ENCODE measurements at regions not wholly inside any gene's neighbourhood (a gene's known extent, or its start where the extent isn't known, plus 50 kb on each side); places are given as distances from the start of the nearest gene placed in this dataset.

- intact Hi-C loops (cut with micrococcal nuclease) = no loop called here
Measured at GRCh38 chr6:81480139-81480538, 272.3 kb downstream of the TENT5A start.

GRCh38 chr6:81476881-81477280 is 275.6 kb downstream of the TENT5A start:
- intact Hi-C loops (cut with micrococcal nuclease) = no loop called here

DNA sequence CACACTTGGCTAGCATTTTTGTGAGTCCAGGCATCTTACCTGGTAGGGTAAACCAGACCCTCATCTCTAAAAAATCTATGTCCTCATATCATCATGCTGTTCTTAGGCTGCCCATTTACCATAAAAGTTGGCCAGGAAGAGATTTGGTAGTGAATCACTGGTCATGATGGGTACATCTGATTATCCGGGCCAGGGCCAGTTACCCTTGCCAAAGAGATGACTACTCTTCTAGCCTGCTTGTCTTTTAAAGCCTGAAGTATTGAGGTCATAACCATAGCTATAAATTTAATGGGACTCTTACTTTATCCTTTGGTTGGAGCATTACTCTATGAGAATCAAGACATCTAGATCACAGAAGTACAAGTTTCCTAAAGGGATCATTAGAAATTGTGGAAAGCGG is 276.8 kb downstream of the TENT5A start:
- intact Hi-C loops (cut with micrococcal nuclease) = no loop called here

DNA sequence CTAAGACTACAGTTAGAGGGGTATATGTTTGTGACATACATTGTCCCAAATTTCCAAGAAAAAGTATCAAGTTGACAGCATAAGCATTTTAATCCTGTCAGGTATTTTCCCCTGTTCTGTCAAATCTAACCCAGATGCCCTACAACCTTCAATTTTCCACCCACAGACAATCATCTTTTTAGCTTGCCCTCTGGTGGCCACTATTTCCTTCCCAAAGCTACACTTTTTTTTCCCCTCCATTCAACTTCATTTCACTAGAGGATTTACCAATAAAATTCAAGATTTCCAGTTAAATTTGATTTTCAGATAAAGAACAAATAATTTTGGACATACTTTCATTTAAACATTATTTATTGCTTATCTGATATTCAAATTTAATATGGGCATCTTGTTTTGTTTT is 286.6 kb downstream of the TENT5A start:
- intact Hi-C loops (cut with micrococcal nuclease) = no loop called here

- intact Hi-C loops (cut with micrococcal nuclease) = no loop called here
Measured at GRCh38 chr6:81456416-81456815, 296.1 kb downstream of the TENT5A start.

- intact Hi-C loops (cut with micrococcal nuclease) = no loop called here
Measured at GRCh38 chr6:81455641-81456040, 296.8 kb downstream of the TENT5A start.

- intact Hi-C loops (cut with micrococcal nuclease) = no loop called here
Measured at GRCh38 chr6:81451787-81452186, 300.7 kb downstream of the TENT5A start.

GRCh38 chr6:81450180-81450579 is 302.3 kb downstream of the TENT5A start:
- intact Hi-C loops (cut with micrococcal nuclease) = no loop called here

GRCh38 chr6:81446509-81446908 is 306.0 kb downstream of the TENT5A start:
- intact Hi-C loops (cut with micrococcal nuclease) = no loop called here

DNA sequence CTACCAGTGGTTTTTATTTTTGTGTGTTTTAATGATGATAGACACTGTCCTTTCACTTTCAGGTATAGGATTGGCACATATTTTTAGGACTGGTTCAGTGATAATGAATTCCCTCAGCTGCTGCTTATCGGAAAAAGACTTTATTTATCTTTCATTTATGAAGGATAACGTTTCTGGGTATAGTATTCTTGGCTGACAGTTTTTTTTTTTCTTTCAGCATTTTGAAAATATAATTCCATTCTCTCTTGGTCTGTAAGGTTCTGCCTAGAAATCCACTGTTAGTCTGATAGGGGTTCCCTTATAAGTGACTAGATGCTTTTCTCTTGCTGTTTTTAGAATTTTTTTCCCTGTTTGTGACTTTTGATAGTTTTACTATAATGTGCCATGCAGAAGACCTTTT is 313.1 kb downstream of the TENT5A start:
- intact Hi-C loops (cut with micrococcal nuclease) = no loop called here

- intact Hi-C loops (cut with micrococcal nuclease) = no loop called here
Measured at GRCh38 chr6:81436990-81437389, 315.5 kb downstream of the TENT5A start.

DNA sequence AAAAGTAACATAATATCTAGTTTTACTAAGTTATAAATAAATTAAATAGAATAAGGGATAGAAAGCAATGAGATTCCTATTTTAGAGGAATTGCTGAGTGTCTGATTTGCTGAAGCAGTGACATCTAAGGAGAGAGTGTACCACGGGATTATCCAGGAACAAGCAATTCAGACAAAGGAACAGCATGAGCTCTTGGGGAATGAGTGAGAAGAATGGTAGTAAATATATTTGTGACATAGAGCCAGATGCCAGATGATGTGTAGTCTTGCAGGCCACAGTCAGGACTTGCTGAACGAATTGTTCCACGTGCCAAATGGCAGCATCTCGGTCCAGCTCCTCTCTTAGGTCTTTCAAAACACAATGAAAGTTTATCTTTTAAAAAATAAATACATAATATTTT is 339.2 kb downstream of the TENT5A start:
- intact Hi-C loops (cut with micrococcal nuclease) = no loop called here

DNA sequence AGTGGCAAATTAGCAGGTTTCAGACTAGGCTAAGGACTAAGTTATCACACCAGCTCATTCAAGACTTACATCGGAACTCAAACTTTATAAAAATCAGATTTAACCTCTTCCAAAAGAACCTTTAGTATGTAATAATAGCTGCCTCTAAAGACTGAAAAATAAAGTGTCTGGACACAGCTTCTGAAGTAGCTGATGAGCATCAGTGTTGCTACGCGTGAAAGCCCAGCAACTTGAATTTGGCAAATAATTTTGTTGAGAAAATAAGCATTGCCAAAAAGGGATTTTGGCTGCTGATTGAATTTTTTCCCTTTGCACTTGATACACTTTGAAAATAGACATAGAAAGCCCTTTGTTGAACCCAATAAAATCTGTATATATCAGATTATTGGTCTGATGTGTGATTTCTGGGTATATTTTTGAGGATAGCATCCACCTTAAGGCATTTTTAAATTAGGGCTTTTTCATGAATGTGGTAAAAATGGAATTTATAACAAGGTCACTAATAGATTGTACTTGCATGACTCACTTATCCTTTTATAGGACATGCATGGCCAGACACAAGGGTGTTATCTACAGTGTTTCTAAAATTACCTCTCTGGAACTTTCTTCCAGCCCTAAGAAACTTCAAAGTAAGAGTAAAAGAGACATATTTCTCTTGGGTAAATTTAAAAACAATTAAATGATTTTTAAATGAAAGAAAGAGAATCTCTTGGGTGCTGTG is 350.4 kb downstream of the TENT5A start:
- intact Hi-C loops (cut with micrococcal nuclease) = no loop called here

- intact Hi-C loops (cut with micrococcal nuclease) = no loop called here
Measured at GRCh38 chr6:81396916-81397315, 355.6 kb downstream of the TENT5A start.

- intact Hi-C loops (cut with micrococcal nuclease) = no loop called here
Measured at GRCh38 chr6:81387163-81387562, 365.3 kb downstream of the TENT5A start.

- intact Hi-C loops (cut with micrococcal nuclease) = no loop called here
Measured at GRCh38 chr6:81384921-81385320, 367.6 kb downstream of the TENT5A start.

DNA sequence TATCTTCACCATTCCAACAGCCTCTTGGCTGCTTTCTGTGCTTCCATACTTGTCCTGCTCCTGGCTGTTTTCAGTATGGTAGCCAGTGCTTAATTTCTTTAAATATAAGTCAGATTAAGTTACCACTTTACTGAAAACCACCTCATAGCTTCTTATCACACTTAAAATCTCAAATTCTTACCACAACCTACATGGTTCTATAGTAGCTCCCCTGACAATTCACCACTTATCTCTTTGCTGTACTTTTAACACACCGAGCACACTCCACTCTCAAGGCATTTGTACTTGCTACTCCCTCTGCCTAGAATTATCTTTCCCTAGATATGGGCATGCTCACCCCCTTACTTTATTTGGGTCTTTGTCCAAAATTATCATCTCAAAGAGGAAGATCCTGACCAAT is 369.0 kb downstream of the TENT5A start:
- intact Hi-C loops (cut with micrococcal nuclease) = no loop called here

- intact Hi-C loops (cut with micrococcal nuclease) = no loop called here
Measured at GRCh38 chr6:81382852-81383251, 369.6 kb downstream of the TENT5A start.

- intact Hi-C loops (cut with micrococcal nuclease) = no loop called here
Measured at GRCh38 chr6:81381382-81381916, 371.0 kb downstream of the TENT5A start.

GRCh38 chr6:81380718-81381338 is 371.7 kb downstream of the TENT5A start:
- intact Hi-C loops (cut with micrococcal nuclease) = no loop called here

DNA sequence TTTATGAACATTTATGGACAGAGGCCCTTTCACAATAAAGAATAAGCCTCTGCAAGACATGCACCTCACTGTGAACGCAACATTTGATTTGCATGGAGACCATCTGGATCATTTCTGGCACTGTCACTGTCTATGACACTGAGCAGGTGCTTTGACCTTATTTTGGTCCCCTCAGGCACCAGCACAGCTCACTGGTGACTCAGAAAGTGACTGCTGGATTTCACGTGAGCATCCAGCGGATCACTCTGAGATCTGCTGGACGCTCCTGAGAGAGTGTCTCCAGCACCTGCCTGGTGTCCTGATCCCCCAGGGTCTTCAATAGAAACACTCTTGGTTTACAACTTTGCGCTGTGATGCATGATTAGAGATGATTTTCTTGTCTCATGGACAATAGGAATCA is 375.7 kb downstream of the TENT5A start:
- intact Hi-C loops (cut with micrococcal nuclease) = no loop called here

DNA sequence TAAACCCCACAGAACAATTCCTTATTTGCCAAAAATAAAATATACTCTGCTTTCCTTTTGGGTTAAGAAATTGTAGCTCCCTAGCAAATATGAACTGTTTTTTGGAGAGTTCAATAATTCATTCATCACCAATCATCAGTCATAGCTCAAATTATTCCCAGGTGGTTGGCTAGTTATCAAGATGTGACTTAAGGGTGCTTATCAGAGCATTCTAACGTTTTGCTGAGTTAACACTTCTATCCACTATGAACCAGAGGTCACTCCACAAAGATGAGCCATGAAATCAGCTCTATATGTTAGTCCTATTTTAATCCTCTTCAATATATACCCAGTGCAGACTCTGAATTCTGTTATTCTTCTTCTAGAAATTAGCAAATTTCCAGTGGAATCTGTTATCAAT is 379.1 kb downstream of the TENT5A start:
- intact Hi-C loops (cut with micrococcal nuclease) = no loop called here

DNA sequence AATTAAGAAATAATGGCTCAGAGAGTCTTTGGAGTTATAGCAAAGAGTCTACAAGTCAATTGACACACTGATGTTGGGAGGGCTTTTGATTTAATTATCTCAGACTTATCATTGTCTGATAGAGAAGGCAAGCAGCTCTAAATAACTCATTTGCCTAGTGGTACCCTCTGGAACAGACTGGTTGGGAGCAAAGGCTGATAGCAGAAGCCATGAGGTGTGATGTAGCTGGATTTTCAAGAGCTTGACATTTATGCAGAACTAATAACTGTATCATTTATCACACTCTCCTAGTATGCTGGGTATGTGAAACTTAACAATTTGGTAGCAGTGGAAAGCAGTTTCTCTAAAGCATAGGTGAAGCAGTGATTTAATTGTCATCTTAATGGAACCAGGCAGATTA is 380.6 kb downstream of the TENT5A start:
- intact Hi-C loops (cut with micrococcal nuclease) = no loop called here
